Upper lobe of left lung (tissue), 6 donors: ENCODE measurements at regions not wholly inside any gene's neighbourhood (a gene's known extent, or its start where the extent isn't known, plus 50 kb on each side); places are given as distances from the start of the nearest gene placed in this dataset.

Experiments
- ATAC-seq, 2 donors: fragments of 200-7000 bp; cut with Tn5 transposase; one replicate each; pipeline ENCODE4 v1.9.1; 2022; ENCODE audit warnings: mild to moderate bottlenecking in 2 of 2, moderate library complexity in 2 of 2; ENCODE audit not compliant: low FRiP score in 2 of 2
- DNase-seq, 2 donors: peaks; one replicate each; pipeline ENCODE4 v3.0.0-alpha.2; 2019 to 2020
- H3K27ac ChIP-seq, 4 donors: fragments of 200-600 bp; sonication (generic); one replicate each; pipeline ENCODE4 v1.5.1; 2016 to 2019
- H3K27me3 ChIP-seq, 4 donors: fragments of 200-600 bp; sonication (generic); one replicate each; pipeline ENCODE4 v1.5.1; 2017 to 2019
- H3K36me3 ChIP-seq, 4 donors: fragments of 200-600 bp; sonication (generic); one replicate each; pipeline ENCODE4 v1.5.1; 2016 to 2019
- H3K4me1 ChIP-seq, 4 donors: fragments of 200-600 bp; sonication (generic); one replicate each; pipeline ENCODE4 v1.5.1; 2018 to 2019
- H3K4me3 ChIP-seq, 4 donors: fragments of 200-600 bp; sonication (generic); one replicate each; pipeline ENCODE4 v1.5.1; 2017 to 2019; ENCODE audit warnings: mild to moderate bottlenecking in 2 of 4, moderate library complexity in 1 of 4
- H3K9me3 ChIP-seq, 4 donors: fragments of 200-600 bp; sonication (generic); one replicate each; pipeline ENCODE4 v1.5.1; 2018 to 2019
- EP300 ChIP-seq, 4 donors: sonication (generic); formaldehyde crosslinking; IDR thresholded peaks; one replicate each; pipeline ENCODE4 v1.5.1; 2017; ENCODE audit warnings: antibody characterized with exemption in 4 of 4, control low read depth in 2 of 4
- POLR2A ChIP-seq, 4 donors: fragments of 450-650 bp; IDR thresholded peaks; one replicate each; pipeline ENCODE4 v1.5.1; 2016 to 2017; ENCODE audit warnings: antibody characterized with exemption in 4 of 4, mild to moderate bottlenecking in 2 of 4
- POLR2AphosphoS5 ChIP-seq, 2 donors: sonication (generic); formaldehyde crosslinking; IDR thresholded peaks; one replicate each; pipeline ENCODE4 v1.5.1; 2017; ENCODE audit warnings: antibody characterized with exemption in 2 of 2
- WGBS, 2 donors: methylation state at CpG; one replicate each; pipeline ENCODE4 v1.1.5; 2017 to 2018; 5-methylcytosine and 5-hydroxymethylcytosine counted together
- TF ChIP-seq, protein P1 (sequence below), 6 experiments: fragments of 450-650 bp in 4 of 6; fragments of 200-600 bp in 2 of 6; sonication (generic) in 2 of 6; IDR thresholded peaks; one replicate each; pipeline ENCODE4 v1.5.1; 2016 to 2019; ENCODE audit warnings: antibody characterized with exemption in 6 of 6
- donor health status: DM: no; HTN: no; CAD: no; lungs with moderate emphysema.
- donor health status: DM: no; HTN: yes; CAD: no; lungs with severe emphysema.

DNA sequence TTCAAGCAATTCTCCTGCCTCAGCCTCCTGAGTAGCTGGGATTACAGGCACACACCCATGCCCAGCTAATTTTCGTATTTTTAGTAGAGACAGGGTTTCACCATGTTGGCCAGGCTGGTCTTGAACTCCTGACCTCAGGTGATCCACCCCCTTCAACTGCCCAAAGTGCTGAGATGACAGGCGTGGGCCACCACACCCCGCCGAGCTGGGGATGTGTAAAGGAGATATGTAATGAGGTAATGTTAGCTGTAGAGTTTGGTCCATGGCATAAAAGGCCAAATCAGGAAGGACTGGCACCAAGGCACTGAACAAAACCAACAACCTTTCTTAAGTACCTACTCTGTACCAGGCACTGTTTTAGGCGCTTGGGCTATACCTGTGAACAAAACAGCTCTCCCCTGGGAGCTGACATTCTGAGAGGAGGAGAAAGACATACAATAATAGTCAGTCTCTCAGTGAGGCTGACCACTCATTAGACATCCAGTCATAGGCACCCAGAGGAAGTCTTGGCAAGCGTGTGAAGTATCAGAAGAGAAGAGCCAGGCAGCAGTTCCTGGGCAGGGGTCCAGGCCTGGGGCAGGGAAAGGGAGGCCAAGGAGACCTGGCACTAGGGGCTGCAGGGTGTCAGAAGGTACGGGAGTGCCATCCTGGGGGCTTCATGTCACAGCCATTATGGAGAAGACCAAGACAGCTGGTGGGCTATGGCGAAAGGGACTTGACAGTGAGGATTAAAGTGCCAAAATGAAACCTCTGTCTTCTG, 164.8 kb upstream of the DTNBP1 start:
- ATAC-seq (no peak), DNase-seq (peak in 1 of 2 donors; percentile 22)
- Histone ChIP-seq H3K36me3 (no peaks in the 10 kb centered on the region), H3K9me3 (no peaks in the 10 kb centered on the region), H3K27ac (no peak overlapping the region), H3K27me3 (no peaks in the 10 kb centered on the region), H3K4me3 (no peak overlapping the region), H3K4me1 (no peaks in the 10 kb centered on the region)
- WGBS, 2 donors: 90 to 92% methylated on average over 8 of the region's 8 CpGs
- TF ChIP-seq, protein P1, sequence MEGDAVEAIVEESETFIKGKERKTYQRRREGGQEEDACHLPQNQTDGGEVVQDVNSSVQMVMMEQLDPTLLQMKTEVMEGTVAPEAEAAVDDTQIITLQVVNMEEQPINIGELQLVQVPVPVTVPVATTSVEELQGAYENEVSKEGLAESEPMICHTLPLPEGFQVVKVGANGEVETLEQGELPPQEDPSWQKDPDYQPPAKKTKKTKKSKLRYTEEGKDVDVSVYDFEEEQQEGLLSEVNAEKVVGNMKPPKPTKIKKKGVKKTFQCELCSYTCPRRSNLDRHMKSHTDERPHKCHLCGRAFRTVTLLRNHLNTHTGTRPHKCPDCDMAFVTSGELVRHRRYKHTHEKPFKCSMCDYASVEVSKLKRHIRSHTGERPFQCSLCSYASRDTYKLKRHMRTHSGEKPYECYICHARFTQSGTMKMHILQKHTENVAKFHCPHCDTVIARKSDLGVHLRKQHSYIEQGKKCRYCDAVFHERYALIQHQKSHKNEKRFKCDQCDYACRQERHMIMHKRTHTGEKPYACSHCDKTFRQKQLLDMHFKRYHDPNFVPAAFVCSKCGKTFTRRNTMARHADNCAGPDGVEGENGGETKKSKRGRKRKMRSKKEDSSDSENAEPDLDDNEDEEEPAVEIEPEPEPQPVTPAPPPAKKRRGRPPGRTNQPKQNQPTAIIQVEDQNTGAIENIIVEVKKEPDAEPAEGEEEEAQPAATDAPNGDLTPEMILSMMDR (IDR thresholded peaks at IDR 0.05): no peak
- TF ChIP-seq POLR2A (IDR thresholded peaks at IDR 0.05) (no peak), EP300 (IDR thresholded peaks at IDR 0.05) (no peak), POLR2AphosphoS5 (IDR thresholded peaks at IDR 0.05) (no peak)

DNA sequence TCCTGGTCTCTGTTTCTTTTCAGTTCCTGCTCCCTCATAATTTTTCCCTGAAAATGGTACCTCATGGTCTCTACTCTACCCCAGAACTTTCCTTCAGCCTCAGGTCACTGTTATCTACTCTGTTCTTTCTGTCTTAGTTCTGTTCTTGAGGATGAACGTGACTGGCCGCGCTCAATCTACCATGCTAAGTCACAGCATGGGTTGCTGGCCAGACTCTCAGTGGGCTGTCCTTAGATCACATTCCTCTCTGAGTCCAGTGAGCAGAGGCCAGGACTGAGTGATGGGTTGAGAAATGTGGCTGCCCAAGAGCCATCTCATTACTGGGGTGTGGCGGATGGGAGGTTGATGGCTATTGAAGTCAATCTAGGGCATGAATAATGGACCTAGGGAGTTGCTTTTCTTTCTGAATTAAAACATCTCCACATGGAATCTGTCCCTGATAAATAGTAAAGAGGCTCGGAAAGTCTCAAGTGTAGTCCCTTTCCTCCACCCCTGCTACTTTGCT, 164.0 kb upstream of the DTNBP1 start:
- Histone ChIP-seq H3K27ac (no peak overlapping the region), H3K9me3 (no peaks in the 10 kb centered on the region), H3K36me3 (no peaks in the 10 kb centered on the region), H3K4me1 (no peaks in the 10 kb centered on the region), H3K4me3 (no peak overlapping the region), H3K27me3 (no peaks in the 10 kb centered on the region)
- DNase-seq (no peak), ATAC-seq (no peak)
- WGBS, 2 donors: 95 to 98% methylated on average over 5 of the region's 5 CpGs
- no peak for TF ChIP-seq POLR2A (IDR thresholded peaks at IDR 0.05)
- TF ChIP-seq, protein P1 (IDR thresholded peaks at IDR 0.05): no peak
- TF ChIP-seq POLR2AphosphoS5 (IDR thresholded peaks at IDR 0.05): no peak
- TF ChIP-seq EP300 (IDR thresholded peaks at IDR 0.05): no peak

DNA sequence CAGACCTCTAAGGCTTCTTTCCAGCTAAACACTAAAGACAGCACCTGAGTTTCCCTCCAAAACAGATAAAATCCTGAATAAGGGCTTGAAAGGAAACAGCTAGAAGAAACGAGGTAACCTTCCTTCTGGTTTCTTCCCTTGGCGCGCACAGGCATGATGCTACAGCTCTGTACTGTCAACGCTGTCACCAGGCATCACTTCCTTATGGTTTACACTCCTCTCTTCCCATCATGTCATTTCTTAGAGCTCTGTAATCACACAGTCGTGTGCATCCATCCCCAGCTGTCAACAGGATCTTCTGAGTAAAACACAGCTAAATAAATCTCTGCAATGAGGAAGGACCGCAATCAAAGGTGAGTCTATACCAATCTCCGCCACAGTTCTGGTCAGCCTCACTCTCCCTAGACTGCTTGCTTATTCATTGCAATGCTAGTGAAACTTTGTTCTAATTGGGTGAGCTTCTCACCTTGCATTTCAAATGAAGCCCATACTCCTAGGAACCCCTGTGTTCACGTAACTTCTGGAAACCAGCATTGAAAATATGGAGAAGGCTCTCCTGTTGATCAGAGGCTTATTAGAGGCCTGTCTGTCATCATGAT, 162.6 kb upstream of the DTNBP1 start:
- Histone ChIP-seq H3K27ac (no peak overlapping the region), H3K4me3 (no peak overlapping the region), H3K9me3 (no peaks in the 10 kb centered on the region), H3K4me1 (no peaks in the 10 kb centered on the region), H3K27me3 (no peaks in the 10 kb centered on the region), H3K36me3 (no peaks in the 10 kb centered on the region)
- 85 to 86% methylated on average over 8 of the region's 8 CpGs for WGBS, 2 donors
- no peak for TF ChIP-seq POLR2AphosphoS5 (IDR thresholded peaks at IDR 0.05)
- TF ChIP-seq, protein P1 (IDR thresholded peaks at IDR 0.05): no peak
- no peak for TF ChIP-seq POLR2A (IDR thresholded peaks at IDR 0.05)
- ATAC-seq: no peak
- DNase-seq: no peak

DNA sequence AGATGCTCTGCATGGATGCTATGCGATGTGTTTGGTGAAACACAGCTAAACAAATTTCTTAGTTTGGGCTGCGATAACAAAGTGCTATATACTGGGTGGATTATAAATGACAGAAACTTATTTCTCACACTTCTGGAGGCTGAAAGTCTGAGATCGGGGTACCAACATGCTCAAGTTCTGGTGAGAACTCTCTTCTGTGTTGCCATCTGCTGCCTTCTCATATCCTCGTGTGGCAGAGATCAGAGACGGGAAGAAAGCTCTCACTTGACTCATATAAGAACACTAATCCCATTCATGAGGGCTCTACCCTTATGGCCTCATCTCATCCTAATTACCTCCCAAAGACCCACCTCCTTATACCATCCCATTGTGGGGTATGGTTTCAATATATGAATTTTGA, 162.0 kb upstream of the DTNBP1 start:
- H3K4me3 ChIP-seq: no peak overlapping the region
- DNase-seq (no peak), ATAC-seq (no peak)
- no peaks in the 10 kb centered on the region for H3K4me1 ChIP-seq
- 86 to 98% methylated on average over 5 of the region's 5 CpGs for WGBS, 2 donors
- no peaks in the 10 kb centered on the region for H3K27me3 ChIP-seq
- H3K9me3 ChIP-seq: no peaks in the 10 kb centered on the region
- no peak overlapping the region for H3K27ac ChIP-seq
- no peak for TF ChIP-seq POLR2A (IDR thresholded peaks at IDR 0.05)
- TF ChIP-seq, protein P1 (IDR thresholded peaks at IDR 0.05): no peak
- no peaks in the 10 kb centered on the region for H3K36me3 ChIP-seq
